GM23248 (cell line): ENCODE measurements at regions not wholly inside any gene's neighbourhood (a gene's known extent, or its start where the extent isn't known, plus 50 kb on each side); places are given as distances from the start of the nearest gene placed in this dataset.

Experiments
- DNase-seq: peaks from one replicate; pipeline ENCODE4 v3.0.0-alpha.2; 2015
- H2AFZ ChIP-seq: fragments of 200-600 bp; sonication (generic); 2 replicates; pipeline ENCODE4 v1.6.1; 2016; ENCODE audit warnings: antibody characterized with exemption
- H3F3A ChIP-seq: fragments of 200-600 bp; sonication (generic); 2 replicates; pipeline ENCODE4 v1.6.1; 2016; ENCODE audit warnings: mild to moderate bottlenecking, antibody characterized with exemption, mixed run types; ENCODE audit not compliant: insufficient read depth
- H3K27ac ChIP-seq: fragments of 200-600 bp; sonication (generic); 2 replicates; pipeline ENCODE4 v1.5.1; 2016; ENCODE audit warnings: mild to moderate bottlenecking
- H3K27me3 ChIP-seq: fragments of 200-600 bp; sonication (generic); replicated peaks from 2 replicates; pipeline ENCODE4 v1.6.1; 2016; ENCODE audit warnings: mild to moderate bottlenecking; ENCODE audit not compliant: insufficient read depth
- H3K36me3 ChIP-seq: fragments of 200-600 bp; sonication (generic); 2 replicates; pipeline ENCODE4 v1.6.1; 2016; ENCODE audit warnings: low read depth, mild to moderate bottlenecking
- H3K4me1 ChIP-seq: fragments of 200-600 bp; sonication (generic); 2 replicates; pipeline ENCODE4 v1.6.1; 2016; ENCODE audit warnings: mild to moderate bottlenecking; ENCODE audit not compliant: insufficient read depth
- H3K4me2 ChIP-seq: fragments of 200-600 bp; sonication (generic); one replicate; pipeline ENCODE4 v1.6.1; 2016; ENCODE audit warnings: mild to moderate bottlenecking; ENCODE audit not compliant: unreplicated experiment
- H3K4me3 ChIP-seq: fragments of 200-600 bp; sonication (generic); 2 replicates; pipeline ENCODE4 v1.5.1; 2016; ENCODE audit warnings: mild to moderate bottlenecking
- H3K79me2 ChIP-seq: fragments of 200-600 bp; sonication (generic); 2 replicates; pipeline ENCODE4 v1.6.1; 2016; ENCODE audit warnings: mild to moderate bottlenecking; ENCODE audit not compliant: insufficient read depth
- H3K9ac ChIP-seq: fragments of 200-600 bp; sonication (generic); 2 replicates; pipeline ENCODE4 v1.6.1; 2016; ENCODE audit warnings: mild to moderate bottlenecking
- H3K9me2 ChIP-seq: fragments of 200-600 bp; sonication (generic); 2 replicates; pipeline ENCODE4 v1.6.1; 2016; ENCODE audit warnings: mixed run types, mild to moderate bottlenecking, moderate library complexity; ENCODE audit not compliant: insufficient read depth
- H3K9me3 ChIP-seq: fragments of 200-600 bp; sonication (generic); one replicate; pipeline ENCODE4 v1.6.1; 2017; ENCODE audit warnings: low read depth
- H4K20me1 ChIP-seq: fragments of 200-600 bp; sonication (generic); 2 replicates; pipeline ENCODE4 v1.6.0; 2016; ENCODE audit not compliant: insufficient read depth
- EZH2 ChIP-seq: fragments of 200-600 bp; sonication (generic); IDR thresholded peaks from 2 replicates; pipeline ENCODE4 v1.6.1; 2018; ENCODE audit warnings: antibody characterized with exemption, mild to moderate bottlenecking; ENCODE audit not compliant: insufficient read depth, poor library complexity, severe bottlenecking
- EZH2phosphoT487 ChIP-seq: fragments of 200-600 bp; sonication (generic); IDR thresholded peaks from 2 replicates; pipeline ENCODE4 v1.6.1; 2018; ENCODE audit warnings: antibody characterized with exemption, moderate library complexity, mild to moderate bottlenecking, low read depth; ENCODE audit not compliant: insufficient read depth
- WGBS, 2 experiments: methylation state at CpG; one replicate each; pipeline ENCODE4 v1.1.6; 2015 to 2017; ENCODE audit warnings: low lambda C conversion rate in 2 of 2, low coverage in 1 of 2; ENCODE audit errors: missing lambda C conversion rate in 2 of 2; 5-methylcytosine and 5-hydroxymethylcytosine counted together
- in situ Hi-C: fragments of 300-500 bp; cut with MboI; formaldehyde crosslinking; loops from 2 replicates; pipeline ENCODE4 v1.15.0; 2020

GRCh38 chr5:93126634-93127033 is 454.4 kb downstream of the NR2F1-AS1 start:
- Histone ChIP-seq H3K4me3 (no peak overlapping the region), H3K4me1 (peaks cover 11% of the 10 kb centered on the region), H3K9me3 (no peaks in the 10 kb centered on the region), H3K27ac (no peak overlapping the region), H2AFZ (peak overlapping the region; percentile 13; the same call in 1 of the 2 replicates), H3K27me3 (no peaks in the 10 kb centered on the region), H3K9ac (no peak overlapping the region), H3K79me2 (no peaks in the 10 kb centered on the region), H4K20me1 (no peaks in the 10 kb centered on the region), H3K36me3 (no peaks in the 10 kb centered on the region), H3F3A (0 out of 2 replicates have a peak, but pooled peaks cover 10% of the 10 kb centered on the region), H3K9me2 (no peaks in the 10 kb centered on the region), H3K4me2 (peak overlapping the region; percentile 5)
- TF ChIP-seq EZH2, result no peak
- no peak for TF ChIP-seq EZH2phosphoT487
- in situ Hi-C loops, result no loop called here
- DNase-seq, result peak; percentile 54
- 96% methylated on average over 1 of the region's 1 CpG for WGBS, 2 experiments

DNA sequence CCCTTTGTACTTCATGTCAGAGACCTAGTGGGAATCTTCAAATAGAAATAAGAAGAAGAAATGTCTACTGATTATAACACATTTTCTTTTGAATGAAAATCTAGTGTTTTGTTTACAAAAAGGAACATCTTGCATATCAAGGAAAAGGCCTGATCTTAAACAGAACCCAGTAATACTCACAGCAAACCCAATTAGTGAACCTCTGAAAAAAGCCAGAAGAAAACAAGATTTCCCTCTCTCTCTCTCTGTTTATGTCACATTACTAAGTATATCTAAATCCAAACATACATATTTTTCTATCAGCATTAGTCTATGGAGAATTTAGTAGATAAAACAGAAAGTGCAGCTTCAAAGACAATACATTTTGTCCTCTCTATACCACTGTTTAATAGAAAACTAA is 457.9 kb downstream of the NR2F1-AS1 start:
- TF ChIP-seq EZH2, result no peak
- TF ChIP-seq EZH2phosphoT487, result no peak
- no peak overlapping the region for H3K27ac ChIP-seq
- no peak overlapping the region for H3K9ac ChIP-seq
- no peak overlapping the region for H2AFZ ChIP-seq
- no peaks in the 10 kb centered on the region for H3K36me3 ChIP-seq
- H3K4me1 ChIP-seq, result peaks cover 16% of the 10 kb centered on the region
- no peak overlapping the region for H3K4me3 ChIP-seq
- H3F3A ChIP-seq, result 0 out of 2 replicates have a peak, but pooled peaks cover 10% of the 10 kb centered on the region
- H3K79me2 ChIP-seq, result no peaks in the 10 kb centered on the region
- no peaks in the 10 kb centered on the region for H4K20me1 ChIP-seq
- in situ Hi-C loops, result no loop called here
- no peak for DNase-seq
- no peak overlapping the region for H3K4me2 ChIP-seq
- H3K9me2 ChIP-seq, result no peaks in the 10 kb centered on the region
- no peaks in the 10 kb centered on the region for H3K27me3 ChIP-seq
- H3K9me3 ChIP-seq, result no peaks in the 10 kb centered on the region

DNA sequence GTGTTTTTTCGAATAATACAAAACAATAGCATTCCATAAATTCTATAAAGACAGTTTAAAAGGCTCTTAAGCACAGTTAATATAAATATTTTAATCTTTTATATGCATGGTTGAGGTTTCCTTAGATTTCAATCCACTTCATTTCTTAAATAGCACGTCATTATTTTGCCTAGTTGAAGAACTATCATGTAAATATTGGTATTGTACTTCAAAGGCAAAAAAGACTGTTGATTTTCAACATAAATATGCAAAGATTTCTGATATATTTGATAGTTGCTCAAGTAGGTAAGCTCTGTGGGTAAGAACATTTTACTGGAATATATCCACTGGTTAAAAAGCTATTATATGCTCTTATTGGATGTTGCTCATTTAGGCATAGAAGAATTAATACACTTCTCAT is 458.6 kb downstream of the NR2F1-AS1 start:
- H3K36me3 ChIP-seq, result no peaks in the 10 kb centered on the region
- in situ Hi-C loops, result no loop called here
- H3K79me2 ChIP-seq, result no peaks in the 10 kb centered on the region
- no peak overlapping the region for H3K9ac ChIP-seq
- H2AFZ ChIP-seq, result no peak overlapping the region
- WGBS, 2 experiments, result 86 to 90% methylated on average over 2 of the region's 2 CpGs
- no peak overlapping the region for H3K4me2 ChIP-seq
- H3K4me3 ChIP-seq, result no peak overlapping the region
- H3K4me1 ChIP-seq, result peaks cover 23% of the 10 kb centered on the region
- no peaks in the 10 kb centered on the region for H3K27me3 ChIP-seq
- TF ChIP-seq EZH2phosphoT487 (no peak), EZH2 (no peak)
- 0 out of 2 replicates have a peak, but pooled peaks cover 10% of the 10 kb centered on the region for H3F3A ChIP-seq
- DNase-seq, result no peak
- no peaks in the 10 kb centered on the region for H3K9me3 ChIP-seq
- H3K27ac ChIP-seq, result no peak overlapping the region
- H4K20me1 ChIP-seq, result no peaks in the 10 kb centered on the region
- H3K9me2 ChIP-seq, result no peaks in the 10 kb centered on the region

DNA sequence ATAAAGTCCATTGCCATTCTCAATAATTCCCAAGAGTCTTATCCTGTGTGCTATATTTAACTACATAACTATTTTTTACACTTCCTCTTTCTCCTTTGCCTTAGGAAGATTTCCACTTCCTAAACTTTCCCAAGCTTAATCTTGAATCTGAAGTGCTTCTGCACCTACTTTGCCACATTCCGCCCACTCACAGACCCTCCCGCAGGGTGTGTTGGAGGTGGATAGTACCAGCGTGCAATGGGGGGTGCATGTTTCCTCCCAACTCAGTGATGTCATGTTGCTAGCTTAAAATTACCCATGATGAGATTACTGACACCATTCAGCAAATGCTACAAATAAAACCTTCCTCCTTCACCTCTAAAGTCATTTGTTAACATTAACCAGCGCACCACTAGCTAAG is 460.2 kb downstream of the NR2F1-AS1 start:
- Histone ChIP-seq H2AFZ (no peak overlapping the region), H3K9ac (no peak overlapping the region), H3K27me3 (no peaks in the 10 kb centered on the region), H3K4me1 (peaks cover 13% of the 10 kb centered on the region), H3K27ac (no peak overlapping the region), H3K9me3 (no peaks in the 10 kb centered on the region), H4K20me1 (no peaks in the 10 kb centered on the region), H3K36me3 (no peaks in the 10 kb centered on the region), H3K4me3 (no peak overlapping the region), H3F3A (no peaks in the 10 kb centered on the region), H3K79me2 (no peaks in the 10 kb centered on the region), H3K4me2 (no peak overlapping the region), H3K9me2 (no peaks in the 10 kb centered on the region)
- 87% methylated on average over 4 of the region's 4 CpGs for whole genome bisulfite sequencing, 2 experiments
- DNase-seq, result no peak
- no peak for TF ChIP-seq EZH2
- in situ Hi-C loops, result no loop called here

DNA sequence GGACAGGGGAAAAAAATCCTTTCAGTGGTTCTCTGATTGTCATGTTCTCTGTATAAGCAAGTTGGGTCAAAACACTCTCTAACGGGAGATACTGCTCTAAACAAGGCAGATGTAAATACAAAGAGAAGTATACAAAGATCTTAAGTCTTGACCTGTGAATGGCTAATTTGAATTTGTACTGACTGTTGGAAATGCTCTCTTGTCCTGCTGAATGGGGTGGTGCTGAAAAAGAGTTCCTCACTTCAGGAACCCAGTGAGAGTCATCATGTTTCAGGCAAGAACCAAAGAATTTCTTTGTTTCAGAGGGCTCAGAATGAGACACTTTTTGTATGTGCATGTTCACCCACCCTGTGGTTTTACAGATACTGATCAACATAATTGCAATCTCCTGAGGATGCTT is 461.0 kb downstream of the NR2F1-AS1 start:
- H3K27ac ChIP-seq, result no peak overlapping the region
- no peaks in the 10 kb centered on the region for H3F3A ChIP-seq
- H3K9me3 ChIP-seq, result no peaks in the 10 kb centered on the region
- peaks cover 13% of the 10 kb centered on the region for H3K4me1 ChIP-seq
- no peak overlapping the region for H3K9ac ChIP-seq
- H3K9me2 ChIP-seq, result no peaks in the 10 kb centered on the region; the same call in 1 of the 2 replicates
- WGBS, 2 experiments, result 97 to 100% methylated on average over 1 of the region's 1 CpG
- H3K36me3 ChIP-seq, result no peaks in the 10 kb centered on the region
- H3K79me2 ChIP-seq, result no peaks in the 10 kb centered on the region
- no peaks in the 10 kb centered on the region for H3K27me3 ChIP-seq
- no peak for DNase-seq
- TF ChIP-seq EZH2 (no peak), EZH2phosphoT487 (no peak)
- H3K4me3 ChIP-seq, result no peak overlapping the region
- H3K4me2 ChIP-seq, result no peak overlapping the region
- H2AFZ ChIP-seq, result no peak overlapping the region
- H4K20me1 ChIP-seq, result no peaks in the 10 kb centered on the region
- in situ Hi-C loops, result no loop called here
